Endothelial cell of umbilical vein (primary cell): ENCODE measurements at regions not wholly inside any gene's neighbourhood (a gene's known extent, or its start where the extent isn't known, plus 50 kb on each side); places are given as distances from the start of the nearest gene placed in this dataset.

ENCODE experiments used
- BruUV-seq: library from RNA; stranded (reverse); fragments of 400-500 nt; replicated peaks from 2 replicates; lab custom pipeline; 2021; lab: Mats Ljungman, UMichigan
- CTCF ChIA-PET: fragments of 300-600, 350-600 bp; sonication (Branson Sonifier 250); formaldehyde crosslinking; loops from one replicate; lab custom pipeline; 2021; ENCODE audit warnings: antibody characterized with exemption, inconsistent platforms; lab: Charles Lee
- POLR2A ChIA-PET: fragments of 300-600, 350-600 bp; sonication (Branson Sonifier 250); formaldehyde crosslinking; loops from one replicate; lab custom pipeline; 2021; ENCODE audit warnings: antibody characterized with exemption, inconsistent platforms; lab: Charles Lee
- DNase-seq: peaks from one replicate; pipeline ENCODE4 v3.0.0-alpha.2; 2011; ENCODE audit warnings: low read depth, low spot score
- FAIRE-seq: peaks from 2 replicates; lab custom pipeline; 2011; peaks lifted over from hg19 to GRCh38; lab: Jason Lieb, UNC
- H2AFZ ChIP-seq: 2 replicates; pipeline ENCODE4 v1.6.0; 2012; ENCODE audit warnings: low read depth, low read length, control low read depth, inconsistent platforms
- H3K27ac ChIP-seq: 2 replicates; pipeline ENCODE4 v1.5.1; 2011; ENCODE audit warnings: low read depth, mild to moderate bottlenecking, control low read depth, low read length, moderate library complexity; ENCODE audit not compliant: insufficient read depth
- H3K27me3 ChIP-seq, 2 experiments: 2 replicates each; pipeline versions ENCODE4 v1.6.0 to v1.6.1; 2011; ENCODE audit warnings: low read length in 2 of 2, mixed read lengths in 1 of 2; ENCODE audit not compliant: control insufficient read depth in 2 of 2, insufficient read depth in 2 of 2
- H3K36me3 ChIP-seq, 2 experiments: 2 replicates in 1 of 2; 3 replicates in 1 of 2; pipeline ENCODE4 v1.5.1; 2011; ENCODE audit warnings: low read length in 2 of 2, mild to moderate bottlenecking in 1 of 2, moderate library complexity in 1 of 2; ENCODE audit not compliant: control insufficient read depth in 2 of 2, insufficient read depth in 2 of 2; ENCODE audit errors: extremely low read depth in 1 of 2
- H3K4me1 ChIP-seq: 3 replicates; pipeline ENCODE4 v1.5.1; 2011; ENCODE audit warnings: mild to moderate bottlenecking, low read length; ENCODE audit not compliant: control insufficient read depth, insufficient read depth; ENCODE audit errors: extremely low read depth
- H3K4me2 ChIP-seq: 2 replicates; pipeline ENCODE4 v1.6.1; 2011; ENCODE audit warnings: low read length, control low read depth, mixed read lengths; ENCODE audit not compliant: insufficient read depth
- H3K4me3 ChIP-seq, 3 experiments: fragments of 200-600 bp in 1 of 3; sonication (generic), shearing (Covaris generic) in 1 of 3; replicated peaks in 1 of 3; 2 replicates each; pipeline ENCODE4 v1.5.1; 2011 to 2016; ENCODE audit warnings: control low read depth in 3 of 3, low read length in 3 of 3, mild to moderate bottlenecking in 2 of 3, inconsistent platforms in 1 of 3, low read depth in 1 of 3, moderate library complexity in 1 of 3; ENCODE audit not compliant: insufficient read depth in 1 of 3
- H3K79me2 ChIP-seq: 2 replicates; pipeline ENCODE4 v1.6.0; 2012; ENCODE audit warnings: low read length, inconsistent platforms; ENCODE audit not compliant: control insufficient read depth, insufficient read depth
- H3K9ac ChIP-seq: replicated peaks from 2 replicates; pipeline ENCODE3; 2011; ENCODE audit warnings: low read length, control low read depth; ENCODE audit not compliant: insufficient read depth; ENCODE audit errors: extremely low read depth
- H3K9me1 ChIP-seq: replicated peaks from 3 replicates; pipeline ENCODE4 v1.6.0; 2011; ENCODE audit warnings: mild to moderate bottlenecking, low read length; ENCODE audit not compliant: control insufficient read depth, insufficient read depth; ENCODE audit errors: extremely low read depth
- H3K9me3 ChIP-seq: replicated peaks from 2 replicates; pipeline ENCODE4 v1.5.1; 2012; ENCODE audit warnings: low read length, inconsistent platforms; ENCODE audit not compliant: control insufficient read depth, insufficient read depth
- H4K20me1 ChIP-seq: replicated peaks from 2 replicates; pipeline ENCODE3; 2011; ENCODE audit warnings: mild to moderate bottlenecking, low read length; ENCODE audit not compliant: control insufficient read depth, insufficient read depth; ENCODE audit errors: extremely low read depth
- EZH2 ChIP-seq: IDR thresholded peaks from 2 replicates; pipeline ENCODE4 v1.6.1; 2012; ENCODE audit warnings: borderline replicate concordance, low read depth, mild to moderate bottlenecking, moderate library complexity, low read length, inconsistent platforms; ENCODE audit not compliant: severe bottlenecking
- FOS ChIP-seq: IDR thresholded peaks from 2 replicates; pipeline ENCODE4 v1.6.1; 2011; ENCODE audit warnings: mild to moderate bottlenecking, low read length, moderate library complexity, borderline replicate concordance; ENCODE audit not compliant: insufficient read depth
- MYC ChIP-seq: IDR thresholded peaks from one replicate; pipeline ENCODE4 v1.6.1; 2011; ENCODE audit warnings: mild to moderate bottlenecking, low read depth, low read length
- POLR2A ChIP-seq: IDR thresholded peaks from 2 replicates; pipeline ENCODE4 v1.6.1; 2012; ENCODE audit warnings: low read depth, mild to moderate bottlenecking, control low read depth, low read length
- POLR2AphosphoS5 ChIP-seq: IDR thresholded peaks from 2 replicates; pipeline ENCODE4 v1.6.1; 2012; ENCODE audit warnings: low read depth, mild to moderate bottlenecking, control low read depth, low read length, moderate library complexity; ENCODE audit not compliant: insufficient read depth
- dilution Hi-C: fragments of 300-500 bp; cut with MboI; formaldehyde crosslinking; loops from one replicate; pipeline ENCODE4 v1.15.0; 2019; ENCODE audit warnings: low sequenced_read_pairs; ENCODE audit not compliant: extremely low pct_ligation_motif_present
- intact Hi-C: fragments of 100-400 bp; cut with micrococcal nuclease; formaldehyde crosslinking; loops from one replicate; pipeline ENCODE4 v1.10.0; 2022
- TF ChIP-seq, protein P1 (sequence below): IDR thresholded peaks from 2 replicates; pipeline ENCODE4 v1.6.1; 2011; ENCODE audit not compliant: insufficient read depth, insufficient read length

DNA sequence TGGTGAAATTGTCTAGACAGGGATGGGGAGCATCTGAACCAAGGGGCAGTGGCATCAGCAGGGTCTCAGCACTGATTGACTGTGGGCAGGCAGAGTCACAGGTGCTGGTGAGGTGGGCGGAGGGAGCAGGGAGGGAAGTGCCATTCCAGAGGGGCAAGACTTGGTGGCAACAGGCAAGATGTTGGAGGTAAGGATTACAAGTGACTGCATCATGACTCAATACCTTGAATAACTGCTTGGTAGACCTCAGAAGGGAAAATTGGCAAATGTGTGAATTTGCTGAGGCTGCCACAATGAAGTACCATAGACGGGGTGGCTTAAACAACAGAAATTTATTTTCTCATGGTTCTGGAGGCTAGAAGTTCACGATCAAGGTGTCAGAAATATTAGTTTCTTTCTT is 419.1 kb downstream of the HS3ST3B1 start:
- TF ChIP-seq EZH2 (no peak), POLR2A (no peak), FOS (no peak), MYC (no peak)
- TF ChIP-seq, protein P1, sequence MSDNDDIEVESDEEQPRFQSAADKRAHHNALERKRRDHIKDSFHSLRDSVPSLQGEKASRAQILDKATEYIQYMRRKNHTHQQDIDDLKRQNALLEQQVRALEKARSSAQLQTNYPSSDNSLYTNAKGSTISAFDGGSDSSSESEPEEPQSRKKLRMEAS: no peak
- ChIA-PET POLR2A (no interaction called here), CTCF (no interaction called here)
- no peak overlapping the region for H2AFZ ChIP-seq
- H3K36me3 ChIP-seq: no peaks in the 10 kb centered on the region
- no peaks in the 10 kb centered on the region for H3K4me1 ChIP-seq
- H3K79me2 ChIP-seq: no peaks in the 10 kb centered on the region
- no peak overlapping the region for H3K4me3 ChIP-seq
- dilution Hi-C loops (no loop called here), intact Hi-C loops (no loop called here)
- no peaks in the 10 kb centered on the region for H4K20me1 ChIP-seq
- H3K27me3 ChIP-seq: no peaks in the 10 kb centered on the region
- BruUV-seq: no TSS peak
- no peak for DNase-seq
- no peaks in the 10 kb centered on the region for H3K9me3 ChIP-seq
- H3K27ac ChIP-seq: no peak overlapping the region
- H3K4me2 ChIP-seq: no peak overlapping the region
- no peak overlapping the region for H3K9ac ChIP-seq
- FAIRE-seq: no peak
- no peaks in the 10 kb centered on the region for H3K9me1 ChIP-seq

DNA sequence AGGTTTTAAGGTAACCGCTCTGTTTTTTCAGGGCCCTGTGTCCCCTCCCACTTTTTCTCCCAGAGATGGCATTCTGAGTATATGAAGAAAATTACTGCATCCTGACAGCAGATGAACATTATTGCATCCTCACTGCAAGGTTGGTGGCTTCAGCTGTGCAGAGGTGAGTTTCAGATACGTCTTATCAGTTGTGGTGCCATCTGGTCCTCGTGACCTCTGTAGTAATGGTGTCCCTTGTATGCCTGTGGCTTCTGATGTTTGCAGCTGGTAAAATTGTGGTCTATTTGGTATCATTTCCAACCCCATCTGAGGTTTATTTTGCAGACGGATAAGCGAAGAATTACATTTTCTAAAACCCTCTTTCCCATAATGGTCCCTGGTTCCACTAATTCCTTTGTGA is 417.0 kb downstream of the HS3ST3B1 start:
- no peaks in the 10 kb centered on the region for H3K9me3 ChIP-seq
- H4K20me1 ChIP-seq: no peaks in the 10 kb centered on the region
- no peak overlapping the region for H3K4me2 ChIP-seq
- H3K4me1 ChIP-seq: no peaks in the 10 kb centered on the region
- H3K27ac ChIP-seq: no peak overlapping the region
- intact Hi-C loops (no loop called here), dilution Hi-C loops (no loop called here)
- no peak overlapping the region for H2AFZ ChIP-seq
- no peak for FAIRE-seq
- CTCF ChIA-PET: no interaction called here
- no peak overlapping the region for H3K4me3 ChIP-seq
- no peaks in the 10 kb centered on the region for H3K27me3 ChIP-seq
- no peak for DNase-seq
- TF ChIP-seq POLR2AphosphoS5: no peak
- no peaks in the 10 kb centered on the region for H3K36me3 ChIP-seq
- no peak overlapping the region for H3K9ac ChIP-seq
- BruUV-seq: no TSS peak
- no peaks in the 10 kb centered on the region for H3K79me2 ChIP-seq
- H3K9me1 ChIP-seq: no peaks in the 10 kb centered on the region
- POLR2A ChIA-PET: no interaction called here
